Naive thymus-derived CD8-positive, alpha-beta T cell (primary cell): ENCODE measurements at regions not wholly inside any gene's neighbourhood (a gene's known extent, or its start where the extent isn't known, plus 50 kb on each side); places are given as distances from the start of the nearest gene placed in this dataset.
"Not testable (repeated sequence)": the region's sequence is repeated elsewhere in the genome, so short reads cannot be mapped to it uniquely, and the experiment has no call there.

Experiments used
- ATAC-seq, 2 donors: fragments of 150-1000 bp; cut with Tn5 transposase in 1 of 2; sonication (Bioruptor Pico), chemical (Tn5 transposase) in 1 of 2; 1 replicate in 1 of 2; 2 replicates in 1 of 2; pipeline ENCODE4 v1.10.0; 2021; ENCODE audit warnings: mild to moderate bottlenecking in 2 of 2, moderate library complexity in 2 of 2
- POLR2A ChIA-PET: fragments of 350-600 bp; sonication (Branson Sonifier 250); formaldehyde crosslinking; loops from one replicate; lab custom pipeline; 2021; ENCODE audit warnings: antibody characterized with exemption; lab: Charles Lee
- DNase-seq, 10 donors: peaks; one replicate each; pipeline versions ENCODE4 v3.0.0 to v3.0.0-alpha.2; 2020 to 2022
- H3K27ac Mint-ChIP-seq, 10 donors: one replicate each; pipeline ENCODE4 v1.8.0; 2020 to 2022; ENCODE audit warnings: mild to moderate bottlenecking in 10 of 10, mixed read lengths in 10 of 10, moderate library complexity in 4 of 10, inconsistent platforms in 1 of 10
- H3K27me3 Mint-ChIP-seq, 5 donors: one replicate each; pipeline ENCODE4 v1.8.0; 2021 to 2022; ENCODE audit warnings: mixed read lengths in 5 of 5
- H3K36me3 Mint-ChIP-seq, 3 donors: one replicate each; pipeline ENCODE4 v1.8.0; 2020 to 2022; ENCODE audit warnings: mixed read lengths in 3 of 3, mild to moderate bottlenecking in 2 of 3, inconsistent platforms in 1 of 3
- H3K4me1 Mint-ChIP-seq, 4 donors: one replicate each; pipeline ENCODE4 v1.8.0; 2021 to 2022; ENCODE audit warnings: mixed read lengths in 4 of 4
- H3K4me3 Mint-ChIP-seq, 10 donors: one replicate each; pipeline ENCODE4 v1.8.0; 2020 to 2022; ENCODE audit warnings: mild to moderate bottlenecking in 10 of 10, mixed read lengths in 10 of 10, moderate library complexity in 6 of 10, inconsistent platforms in 1 of 10
- H3K9me3 Mint-ChIP-seq, 9 donors: one replicate each; pipeline ENCODE4 v1.8.0; 2020 to 2022; ENCODE audit warnings: mixed read lengths in 9 of 9, mild to moderate bottlenecking in 3 of 9, inconsistent platforms in 1 of 9, moderate library complexity in 1 of 9

DNA sequence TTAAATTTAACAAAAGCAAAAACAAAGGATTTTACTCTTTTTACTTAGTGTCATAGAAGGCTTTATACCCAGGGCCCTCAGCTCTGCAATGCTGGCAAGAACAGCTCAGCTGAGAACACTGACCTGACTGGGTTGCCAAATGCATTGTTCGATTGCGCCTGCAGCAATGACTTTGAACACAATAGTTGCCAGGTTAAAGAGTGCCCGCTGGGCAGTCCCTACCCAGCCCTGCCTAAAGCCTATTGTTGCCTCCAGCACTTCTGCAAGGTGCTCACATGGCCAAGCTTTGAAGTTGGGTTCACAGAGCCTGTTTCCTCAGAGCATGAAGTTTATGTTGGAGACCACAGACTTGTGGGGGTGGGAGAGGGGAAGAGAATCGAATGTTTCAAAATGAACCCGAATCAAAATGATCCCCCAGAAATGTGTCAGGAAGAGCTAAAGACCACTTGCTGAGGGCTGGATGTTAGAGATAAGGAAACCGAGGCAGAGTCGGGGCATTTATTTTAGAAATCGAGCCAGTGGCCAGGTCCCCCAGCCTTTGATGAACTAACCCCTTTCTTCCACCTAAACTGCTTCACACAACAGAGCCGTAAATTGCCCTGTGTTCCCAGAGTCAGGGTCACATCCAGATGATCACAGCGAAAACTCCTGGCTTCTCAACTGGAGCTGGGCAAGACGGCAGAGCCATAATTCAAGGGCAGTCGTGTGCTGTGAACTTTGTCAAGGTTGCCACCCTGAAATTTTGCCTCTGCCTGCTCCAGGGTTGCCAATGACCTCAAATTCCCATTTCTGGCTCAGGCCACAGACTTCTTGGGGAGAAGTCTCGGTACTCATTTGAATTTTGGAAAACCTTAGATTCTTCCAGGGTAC is 55.0 kb downstream of the FOXA2 start:
- POLR2A ChIA-PET = no interaction called here

DNA sequence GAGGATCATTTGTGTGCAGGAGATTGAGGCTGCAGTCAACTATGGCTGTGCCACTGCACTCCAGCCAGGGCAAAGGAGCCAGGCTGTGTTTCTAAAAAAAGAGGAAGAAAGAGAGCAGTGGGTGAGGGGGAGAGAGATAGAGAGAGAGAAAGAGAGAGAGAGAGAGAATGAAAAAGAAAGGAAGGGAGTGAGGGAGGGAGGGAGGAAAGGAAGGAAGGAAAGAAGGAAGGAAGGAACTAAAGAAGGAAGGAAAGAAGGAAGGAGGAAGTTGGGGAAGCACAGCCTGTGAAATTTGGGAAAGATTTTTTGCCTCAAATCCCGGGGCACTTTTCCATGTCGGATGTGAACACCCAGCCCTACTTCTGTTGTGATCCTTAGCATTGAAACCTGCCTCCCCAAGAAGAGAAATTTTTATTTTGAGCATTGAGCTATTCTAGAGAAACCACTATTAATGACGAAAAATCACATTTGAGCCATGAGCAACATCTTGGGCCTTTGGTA is 57.8 kb downstream of the FOXA2 start:
- no peak overlapping the region for H3K27ac Mint-ChIP-seq
- DNase-seq = no peak
- no peaks in the 10 kb centered on the region for H3K36me3 Mint-ChIP-seq
- H3K9me3 Mint-ChIP-seq = peaks cover 0 to 8% (median 0%) of the 10 kb centered on the region in 9 donors
- ATAC-seq = no peak
- peaks cover 1 to 10% (median 7%) of the 10 kb centered on the region in 5 donors for H3K27me3 Mint-ChIP-seq
- H3K4me3 Mint-ChIP-seq = no peak overlapping the region
- POLR2A ChIA-PET = no interaction called here
- no peaks in the 10 kb centered on the region for H3K4me1 Mint-ChIP-seq

More for the DNA sequence above, 55.0 kb downstream of the FOXA2 start:
- DNase-seq = no peak
- Mint-ChIP-seq H3K4me1 (no peaks in the 10 kb centered on the region), H3K9me3 (peaks cover 0 to 5% (median 2%) of the 10 kb centered on the region in 9 donors), H3K27me3 (peaks cover 1 to 12% (median 2%) of the 10 kb centered on the region in 5 donors), H3K27ac (no peak overlapping the region), H3K36me3 (no peaks in the 10 kb centered on the region), H3K4me3 (no peak overlapping the region)
- ATAC-seq = no peak

DNA sequence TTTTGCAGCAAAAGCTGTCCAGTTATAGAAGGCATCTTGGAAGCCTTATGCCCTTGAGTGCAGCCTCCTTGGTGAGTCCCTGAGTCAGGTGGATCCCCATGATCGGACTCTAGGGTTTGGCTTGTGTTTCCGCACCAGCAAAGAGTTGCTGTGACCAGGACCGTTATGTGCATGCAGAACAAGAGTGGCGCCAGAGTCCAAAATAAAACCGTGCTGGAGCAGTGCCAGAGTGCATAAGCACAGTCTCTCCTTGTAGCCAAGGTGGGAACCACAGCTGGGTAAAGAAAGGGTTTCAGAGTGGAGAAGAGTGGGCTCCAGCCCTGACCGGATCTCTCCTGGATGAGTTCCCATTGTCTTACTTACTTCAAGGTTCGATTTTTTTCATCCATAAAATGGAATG is 58.6 kb downstream of the FOXA2 start:
- H3K36me3 Mint-ChIP-seq = no peaks in the 10 kb centered on the region
- peaks cover 0 to 7% (median 0%) of the 10 kb centered on the region in 9 donors for H3K9me3 Mint-ChIP-seq
- DNase-seq (no peak), ATAC-seq (no peak)
- POLR2A ChIA-PET = no interaction called here
- H3K27me3 Mint-ChIP-seq = peaks cover 1 to 6% (median 3%) of the 10 kb centered on the region in 5 donors
- H3K27ac Mint-ChIP-seq = no peak overlapping the region
- no peaks in the 10 kb centered on the region for H3K4me1 Mint-ChIP-seq
- no peak overlapping the region for H3K4me3 Mint-ChIP-seq

DNA sequence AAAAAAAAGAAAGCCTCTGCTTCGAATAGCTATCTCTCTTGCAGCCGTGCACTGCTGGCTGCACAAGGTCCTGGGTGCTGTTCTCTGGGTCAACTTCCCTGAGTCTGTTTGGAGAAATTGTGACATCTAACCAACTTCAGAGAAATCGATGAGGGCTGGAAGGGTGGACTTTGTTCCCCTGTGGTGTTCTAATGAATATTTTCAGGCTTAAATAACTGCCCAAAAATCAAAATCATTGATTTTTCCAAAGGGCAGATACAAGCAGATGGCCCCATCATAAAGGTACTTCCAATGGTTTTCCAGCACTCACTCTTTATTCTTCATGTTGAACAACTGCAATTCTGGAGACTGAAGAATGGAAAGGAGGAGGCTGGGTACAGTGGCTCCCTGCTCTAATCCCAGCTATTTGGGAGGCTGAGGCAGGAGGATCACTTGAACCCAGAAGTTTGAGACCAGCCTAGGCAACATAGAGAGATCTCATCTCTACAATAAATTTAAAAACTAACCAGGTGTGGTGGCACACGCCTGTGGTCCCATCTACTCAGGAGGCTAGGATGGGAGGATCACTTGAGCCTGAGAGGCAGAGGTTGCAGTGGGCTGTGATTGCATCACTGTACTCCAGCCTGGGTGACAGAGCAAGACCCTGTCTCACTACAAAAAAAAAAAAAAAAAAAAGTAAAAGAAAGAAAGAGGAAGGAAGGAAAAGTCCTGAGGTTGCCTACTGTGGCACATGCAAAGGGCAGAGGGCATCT is 59.1 kb downstream of the FOXA2 start:
- Mint-ChIP-seq H3K27ac (no peak overlapping the region), H3K4me1 (no peaks in the 10 kb centered on the region), H3K9me3 (peaks cover 0 to 7% (median 0%) of the 10 kb centered on the region in 9 donors), H3K4me3 (no peak overlapping the region), H3K36me3 (no peaks in the 10 kb centered on the region), H3K27me3 (peaks cover 0 to 6% (median 3%) of the 10 kb centered on the region in 5 donors)
- POLR2A ChIA-PET = no interaction called here
- DNase-seq = no peak
- no peak for ATAC-seq

DNA sequence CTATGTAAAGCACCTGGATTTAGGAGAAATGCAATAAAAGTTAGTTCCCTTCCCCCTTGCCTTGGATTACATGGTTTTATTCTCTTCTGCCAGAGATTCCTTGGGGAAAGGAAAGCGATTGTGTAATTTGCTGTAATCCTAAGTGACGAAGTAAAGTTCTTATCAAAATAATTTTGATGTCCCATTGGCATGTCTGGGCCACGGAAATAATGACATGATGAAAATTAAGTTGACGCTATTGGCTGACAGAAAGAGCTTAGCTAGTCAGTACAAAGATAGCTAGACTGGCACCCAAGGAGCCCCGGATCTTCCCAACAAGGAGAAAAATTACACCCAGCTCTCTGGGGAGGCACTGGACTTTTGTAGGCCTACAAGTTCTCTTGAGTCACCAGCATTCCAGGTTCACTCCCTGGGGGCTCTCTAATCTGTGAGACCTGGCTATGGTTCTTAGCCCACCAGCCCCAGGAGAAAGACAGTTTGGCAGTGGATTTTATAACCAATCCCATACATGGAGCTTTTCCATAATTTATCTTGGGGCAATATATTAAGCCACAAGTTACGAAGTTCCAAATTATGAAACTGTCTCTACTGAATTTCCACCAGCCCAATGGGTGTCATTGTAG is 59.9 kb downstream of the FOXA2 start:
- ATAC-seq (no peak), DNase-seq (no peak)
- Mint-ChIP-seq H3K9me3 (peaks cover 0 to 7% (median 0%) of the 10 kb centered on the region in 9 donors), H3K4me3 (no peak overlapping the region), H3K27ac (no peak overlapping the region), H3K4me1 (no peaks in the 10 kb centered on the region), H3K27me3 (peaks cover 0 to 6% (median 4%) of the 10 kb centered on the region in 5 donors), H3K36me3 (no peaks in the 10 kb centered on the region)
- POLR2A ChIA-PET = no interaction called here

DNA sequence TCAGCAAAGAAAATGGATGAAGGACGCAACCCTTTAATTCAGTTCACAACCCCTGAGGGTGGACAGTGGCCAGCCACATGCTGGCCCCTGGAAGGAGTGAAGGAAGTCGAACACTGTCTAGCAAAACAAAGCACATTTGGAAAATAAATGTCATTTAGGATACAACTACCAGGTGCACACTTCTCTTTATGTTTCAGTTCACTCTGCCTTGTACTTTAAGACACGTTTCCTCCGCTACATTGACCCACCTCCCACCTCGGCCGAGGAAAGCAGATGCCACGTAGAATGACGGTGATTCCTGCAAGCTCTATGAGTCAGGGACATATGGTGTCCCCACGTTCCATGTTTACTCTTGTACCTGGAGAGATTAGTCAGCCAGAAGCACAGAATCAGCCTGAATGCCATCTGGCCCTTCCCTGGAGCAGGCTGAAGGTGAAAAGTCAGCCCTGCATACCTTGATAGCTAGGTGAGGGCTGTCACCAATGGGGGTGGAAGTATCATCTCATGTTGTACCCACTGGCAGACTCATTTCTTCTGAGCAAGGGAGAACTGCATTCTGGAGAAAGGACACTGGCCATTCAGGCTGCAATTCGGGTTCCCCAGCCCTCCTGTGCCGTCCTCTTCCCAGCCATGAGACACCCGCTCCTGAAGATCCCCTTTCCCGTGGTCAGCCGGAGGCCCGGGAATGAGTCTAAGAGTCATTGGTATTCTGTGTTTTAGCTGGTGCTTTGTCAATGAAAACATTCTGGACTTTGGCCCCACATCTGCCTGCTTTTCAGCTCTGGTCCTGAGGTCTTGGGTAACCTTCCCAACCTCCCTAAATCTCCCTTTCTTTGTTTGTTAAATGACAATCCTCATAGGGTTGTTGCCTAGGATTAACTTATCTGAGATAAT is 60.6 kb downstream of the FOXA2 start:
- H3K4me3 Mint-ChIP-seq = no peak overlapping the region
- no peaks in the 10 kb centered on the region for H3K4me1 Mint-ChIP-seq
- no peak for ATAC-seq
- peaks cover 0 to 6% (median 4%) of the 10 kb centered on the region in 5 donors for H3K27me3 Mint-ChIP-seq
- POLR2A ChIA-PET = no interaction called here
- DNase-seq = no peak
- no peaks in the 10 kb centered on the region for H3K36me3 Mint-ChIP-seq
- H3K27ac Mint-ChIP-seq = no peak overlapping the region
- H3K9me3 Mint-ChIP-seq = peaks cover 0 to 7% (median 0%) of the 10 kb centered on the region in 9 donors

DNA sequence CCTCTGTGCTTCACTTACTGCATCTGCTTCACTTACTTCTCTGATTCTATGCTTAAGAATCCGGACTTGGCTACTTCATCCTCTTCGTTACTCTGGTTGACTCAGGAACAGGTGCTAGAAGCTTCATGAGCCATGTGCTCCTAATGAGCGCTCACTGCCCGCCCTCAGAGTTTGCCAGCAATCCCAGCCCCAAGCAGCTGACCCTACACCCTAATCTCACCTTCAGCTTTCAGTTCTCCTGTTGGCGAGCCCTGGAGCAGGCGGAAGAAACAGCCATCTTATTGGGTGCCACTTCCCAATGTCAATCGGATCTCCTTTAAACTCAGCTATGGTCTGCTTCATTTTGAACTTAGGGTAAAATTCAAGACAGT is 61.3 kb downstream of the FOXA2 start:
- Mint-ChIP-seq H3K9me3 (peaks cover 0 to 9% (median 0%) of the 10 kb centered on the region in 9 donors), H3K4me3 (no peak overlapping the region), H3K27me3 (peaks cover 0 to 8% (median 5%) of the 10 kb centered on the region in 5 donors), H3K36me3 (no peaks in the 10 kb centered on the region), H3K27ac (no peak overlapping the region), H3K4me1 (no peaks in the 10 kb centered on the region)
- DNase-seq = no peak
- POLR2A ChIA-PET = no interaction called here
- ATAC-seq = no peak

DNA sequence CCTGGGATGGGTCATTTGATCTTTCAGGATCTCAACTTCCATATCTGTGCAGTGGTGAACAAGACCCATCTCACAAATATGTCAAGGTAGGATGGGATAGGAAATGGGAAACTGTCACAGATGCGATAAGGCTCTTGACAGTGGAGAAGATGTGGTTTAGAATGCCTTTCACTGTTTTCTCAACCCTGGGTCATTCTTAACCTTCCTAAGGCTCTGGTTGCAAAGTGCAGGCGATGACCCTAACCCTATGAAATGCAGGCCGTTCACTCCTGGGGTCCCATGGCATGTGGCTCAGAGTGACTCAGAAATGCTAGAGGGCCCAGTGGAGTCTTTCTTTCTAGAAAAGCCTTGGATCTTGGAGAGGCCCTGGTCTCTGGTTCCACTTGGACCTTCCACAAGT is 61.7 kb downstream of the FOXA2 start:
- Mint-ChIP-seq H3K27me3 (peaks cover 0 to 8% (median 5%) of the 10 kb centered on the region in 5 donors), H3K27ac (no peak overlapping the region), H3K4me3 (no peak overlapping the region), H3K4me1 (no peaks in the 10 kb centered on the region), H3K36me3 (no peaks in the 10 kb centered on the region), H3K9me3 (peaks cover 0 to 9% (median 0%) of the 10 kb centered on the region in 9 donors)
- no peak for ATAC-seq
- no peak for DNase-seq
- POLR2A ChIA-PET = no interaction called here

DNA sequence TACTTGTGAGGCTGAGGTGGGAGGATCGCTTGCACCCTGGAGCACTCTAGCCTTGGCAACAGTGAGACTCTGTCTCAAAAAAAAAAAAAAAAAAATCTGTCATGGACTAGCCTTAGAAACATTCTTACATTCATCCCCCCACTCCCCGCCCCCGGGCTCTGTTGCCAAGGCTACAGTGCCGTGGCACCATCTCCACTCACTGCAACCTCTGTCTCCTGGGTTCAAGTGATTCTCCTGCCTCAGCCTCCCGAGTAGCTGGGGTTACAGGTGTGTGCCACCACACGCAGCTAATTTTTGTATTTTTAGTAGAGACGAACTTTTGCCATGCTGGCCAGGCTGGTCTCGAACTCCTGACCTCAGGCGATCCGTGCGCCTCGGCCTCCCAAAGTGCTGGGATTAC is 62.4 kb downstream of the FOXA2 start:
- DNase-seq, H3K27me3 Mint-ChIP-seq, H3K27ac Mint-ChIP-seq, H3K4me1 Mint-ChIP-seq, H3K36me3 Mint-ChIP-seq, POLR2A ChIA-PET, H3K9me3 Mint-ChIP-seq, H3K4me3 Mint-ChIP-seq, ATAC-seq: not testable (repeated sequence)

DNA sequence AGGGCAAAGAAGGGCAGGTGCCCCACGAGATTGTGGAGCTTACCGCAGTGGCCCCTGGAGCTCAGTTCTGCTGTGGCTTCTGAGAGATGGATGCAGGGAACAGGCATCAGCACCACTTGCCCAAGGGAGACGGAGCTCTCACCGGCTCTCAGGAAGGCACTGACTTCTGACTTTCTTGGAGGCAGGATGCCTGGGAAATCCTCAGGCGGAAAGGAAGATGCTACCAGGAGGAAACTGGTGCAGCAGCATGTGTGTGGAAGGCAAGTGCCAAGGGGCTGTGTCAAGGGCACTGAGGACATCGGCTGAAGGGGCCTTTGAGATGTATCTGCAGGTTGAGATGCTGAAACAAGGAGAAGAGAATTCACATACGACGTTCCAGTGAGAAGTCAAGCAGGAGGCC is 64.0 kb downstream of the FOXA2 start:
- DNase-seq = no peak
- no peaks in the 10 kb centered on the region for H3K36me3 Mint-ChIP-seq
- ATAC-seq = no peak
- H3K4me3 Mint-ChIP-seq = no peak overlapping the region
- peaks cover 0 to 8% (median 0%) of the 10 kb centered on the region in 9 donors for H3K9me3 Mint-ChIP-seq
- H3K4me1 Mint-ChIP-seq = no peaks in the 10 kb centered on the region
- no peak overlapping the region for H3K27ac Mint-ChIP-seq
- H3K27me3 Mint-ChIP-seq = peaks cover 0 to 8% (median 5%) of the 10 kb centered on the region in 5 donors
- POLR2A ChIA-PET = no interaction called here

DNA sequence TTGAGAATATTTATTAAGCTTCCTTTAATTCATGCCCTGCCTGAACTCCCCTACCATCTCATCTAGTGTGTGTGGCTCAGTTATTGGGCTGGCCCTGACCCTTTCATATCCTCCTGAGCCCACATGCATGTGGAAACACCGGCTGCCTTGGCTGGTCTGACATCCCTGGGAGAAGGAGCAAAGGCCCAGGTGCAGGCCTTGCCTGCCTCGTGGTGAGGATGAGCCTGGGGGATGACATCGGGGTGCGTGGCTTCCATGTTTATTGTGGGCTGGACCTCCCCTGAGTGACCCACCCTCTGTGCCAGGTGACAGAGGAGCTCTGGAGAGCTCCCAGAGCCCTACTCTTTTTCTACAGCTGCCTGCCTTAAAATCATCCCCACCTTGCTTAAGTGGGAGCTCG is 69.1 kb downstream of the FOXA2 start:
- ATAC-seq (no peak), DNase-seq (no peak)
- Mint-ChIP-seq H3K27me3 (peaks cover 0 to 6% (median 4%) of the 10 kb centered on the region in 5 donors), H3K9me3 (peaks cover 0 to 3% (median 0%) of the 10 kb centered on the region in 9 donors), H3K36me3 (no peaks in the 10 kb centered on the region), H3K4me1 (no peaks in the 10 kb centered on the region), H3K27ac (no peak overlapping the region), H3K4me3 (no peak overlapping the region)
- POLR2A ChIA-PET = no interaction called here

DNA sequence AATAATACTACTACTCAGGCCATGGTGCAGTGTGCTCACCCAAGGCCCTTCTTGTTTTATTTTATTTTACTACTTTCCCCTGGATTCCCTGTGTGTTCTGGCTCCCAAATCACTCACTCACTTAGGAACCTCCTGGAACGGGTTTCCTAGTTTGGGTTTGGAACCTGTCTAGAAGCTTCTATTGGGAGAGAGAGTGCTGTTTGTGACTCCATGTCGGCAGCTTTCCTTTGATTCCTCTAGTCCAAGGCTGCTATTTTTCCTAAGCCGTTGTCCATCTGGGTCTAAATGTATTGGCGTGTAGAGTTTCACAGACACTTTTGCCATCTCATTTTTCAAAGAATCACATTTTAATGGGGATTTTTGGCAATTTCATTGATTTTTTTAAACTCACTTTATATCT is 70.8 kb downstream of the FOXA2 start:
- peaks cover 0 to 9% (median 3%) of the 10 kb centered on the region in 5 donors for H3K27me3 Mint-ChIP-seq
- H3K36me3 Mint-ChIP-seq = no peaks in the 10 kb centered on the region
- no peak overlapping the region for H3K4me3 Mint-ChIP-seq
- no peaks in the 10 kb centered on the region for H3K4me1 Mint-ChIP-seq
- POLR2A ChIA-PET = no interaction called here
- H3K27ac Mint-ChIP-seq = no peak overlapping the region
- ATAC-seq (no peak), DNase-seq (no peak)
- H3K9me3 Mint-ChIP-seq = peaks cover 0 to 6% (median 0%) of the 10 kb centered on the region in 9 donors
